ENCODE measurements at regions not wholly inside any gene's neighbourhood (a gene's known extent, or its start where the extent isn't known, plus 50 kb on each side); places are given as distances from the start of the nearest gene placed in this dataset.

GRCh38 chr14:60349663-60350365, 100.8 kb downstream of the PPM1A start:
- DNase-seq, result no peak

- DNase-seq, result no peak
These were observed 101.3 kb downstream of the PPM1A start for GRCh38 chr14:60350366-60350720.

GRCh38 chr14:60353420-60353819, 104.4 kb downstream of the PPM1A start:
- no peak for DNase-seq

- no peak for DNase-seq
These were observed 106.7 kb downstream of the PPM1A start for GRCh38 chr14:60355768-60356167.

GRCh38 chr14:60356386-60356785, 107.4 kb downstream of the PPM1A start:
- no peak for DNase-seq

- peak; percentile 42 for DNase-seq
These were observed 108.0 kb downstream of the PPM1A start for GRCh38 chr14:60356906-60357550.

- no peak for DNase-seq
These were observed 108.6 kb downstream of the PPM1A start for GRCh38 chr14:60357551-60358149.

GRCh38 chr14:60363275-60363674, 114.3 kb downstream of the PPM1A start:
- DNase-seq, result no peak

GRCh38 chr14:60363687-60364086, 114.7 kb downstream of the PPM1A start:
- DNase-seq, result no peak

- DNase-seq, result no peak
These were observed 104.0 kb downstream of the C14orf39 start for GRCh38 chr14:60381909-60382308.

Data from NCI-H1417 treated with DMSO at 0.1 percent for 48 hours (cell line).